Calu3 (cell line): ENCODE measurements at regions not wholly inside any gene's neighbourhood (a gene's known extent, or its start where the extent isn't known, plus 50 kb on each side); places are given as distances from the start of the nearest gene placed in this dataset.
"Not testable (repeated sequence)": the region's sequence is repeated elsewhere in the genome, so short reads cannot be mapped to it uniquely, and the experiment has no call there.

ENCODE experiments used
- BruUV-seq: library from RNA; stranded (reverse); fragments of 400-500 nt; replicated peaks from 2 replicates; lab custom pipeline; 2021; lab: Mats Ljungman, UMichigan
- CTCF ChIA-PET: fragments of 300-600 bp; sonication (Branson Sonifier 250); formaldehyde crosslinking; loops from one replicate; lab custom pipeline; 2022; ENCODE audit warnings: antibody characterized with exemption; lab: Charles Lee
- DNase-seq: peaks from one replicate; pipeline ENCODE4 v3.0.0; 2022
- H3K27ac Mint-ChIP-seq: one replicate; pipeline ENCODE4 v1.8.0; 2022; ENCODE audit warnings: mixed read lengths; ENCODE audit not compliant: unreplicated experiment
- H3K27me3 Mint-ChIP-seq: one replicate; pipeline ENCODE4 v1.8.0; 2022; ENCODE audit warnings: mixed read lengths; ENCODE audit not compliant: unreplicated experiment
- H3K36me3 Mint-ChIP-seq: one replicate; pipeline ENCODE4 v1.8.0; 2022; ENCODE audit warnings: mild to moderate bottlenecking, moderate library complexity, mixed read lengths; ENCODE audit not compliant: insufficient read depth, unreplicated experiment
- H3K4me1 Mint-ChIP-seq: one replicate; pipeline ENCODE4 v1.8.0; 2022; ENCODE audit warnings: mild to moderate bottlenecking, low read depth, mixed read lengths; ENCODE audit not compliant: unreplicated experiment
- H3K4me3 Mint-ChIP-seq: one replicate; pipeline ENCODE4 v1.8.0; 2022; ENCODE audit warnings: mild to moderate bottlenecking, low read depth, moderate library complexity, mixed read lengths; ENCODE audit not compliant: unreplicated experiment
- H3K9me3 Mint-ChIP-seq: one replicate; pipeline ENCODE4 v1.8.0; 2022; ENCODE audit warnings: low read depth, mixed read lengths; ENCODE audit not compliant: unreplicated experiment
- CTCF ChIP-seq: fragments of 200-600 bp; IDR thresholded peaks from one replicate; pipeline ENCODE4 v1.8.0; 2022; ENCODE audit warnings: antibody characterized with exemption; ENCODE audit not compliant: unreplicated experiment
- intact Hi-C: fragments of 100-400 bp; cut with micrococcal nuclease; formaldehyde crosslinking; loops from one replicate; pipeline ENCODE4 v1.10.0; 2022; ENCODE audit not compliant: unreplicated experiment

GRCh38 chrX:45479196-45479834 is 278.6 kb upstream of the DIPK2B start:
- Mint-ChIP-seq H3K27me3 (no peaks in the 10 kb centered on the region), H3K4me1 (peaks cover 11% of the 10 kb centered on the region), H3K4me3 (peak overlapping the region; percentile 29), H3K36me3 (peaks cover 8% of the 10 kb centered on the region), H3K9me3 (no peaks in the 10 kb centered on the region), H3K27ac (peak overlapping the region; percentile 99)
- no peak for TF ChIP-seq CTCF
- no peak for DNase-seq
- CTCF ChIA-PET: interaction anchor here (0.9 to 1.6 kb wide), 3 partner anchors 36 to 929 kb away, joined by 3 to 4 read pairs (median 3); no protein-coding TSS in a partner anchor
- BruUV-seq: TSS peak; percentile 86
- intact Hi-C loops: loop anchor here (2.0 kb wide), 1 partner anchor 27 kb away; no protein-coding TSS in a partner anchor

- no peak for TF ChIP-seq CTCF
- no peaks in the 10 kb centered on the region for H3K27me3 Mint-ChIP-seq
- H3K4me3 Mint-ChIP-seq: no peak overlapping the region
- CTCF ChIA-PET: no interaction called here
- peaks cover 13% of the 10 kb centered on the region for H3K4me1 Mint-ChIP-seq
- no peak overlapping the region for H3K27ac Mint-ChIP-seq
- DNase-seq: no peak
- H3K36me3 Mint-ChIP-seq: no peaks in the 10 kb centered on the region
- peaks cover 15% of the 10 kb centered on the region for H3K9me3 Mint-ChIP-seq
- intact Hi-C loops: no loop called here
- no TSS peak for BruUV-seq
Measured at GRCh38 chrX:45472968-45473367, 272.3 kb upstream of the DIPK2B start.

GRCh38 chrX:45467537-45467936 is 266.9 kb upstream of the DIPK2B start:
- not testable (repeated sequence) for H3K36me3 Mint-ChIP-seq

GRCh38 chrX:45455732-45456131 is 255.1 kb upstream of the DIPK2B start:
- DNase-seq, CTCF ChIA-PET, BruUV-seq, H3K4me1 Mint-ChIP-seq, intact Hi-C loops, H3K4me3 Mint-ChIP-seq, H3K9me3 Mint-ChIP-seq, H3K27ac Mint-ChIP-seq, H3K36me3 Mint-ChIP-seq, H3K27me3 Mint-ChIP-seq: not testable (repeated sequence)

More at GRCh38 chrX:45467537-45467936, 266.9 kb upstream of the DIPK2B start:
- H3K4me3 Mint-ChIP-seq, H3K27ac Mint-ChIP-seq, BruUV-seq, H3K4me1 Mint-ChIP-seq, intact Hi-C loops, H3K27me3 Mint-ChIP-seq, CTCF ChIA-PET, DNase-seq: not testable (repeated sequence)
- H3K9me3 Mint-ChIP-seq: peaks cover 11% of the 10 kb centered on the region

GRCh38 chrX:45454290-45454689 is 253.6 kb upstream of the DIPK2B start:
- intact Hi-C loops: no loop called here
- Mint-ChIP-seq H3K36me3 (no peaks in the 10 kb centered on the region), H3K9me3 (peaks cover 2% of the 10 kb centered on the region), H3K4me1 (peaks cover 13% of the 10 kb centered on the region), H3K4me3 (no peak overlapping the region), H3K27me3 (no peaks in the 10 kb centered on the region), H3K27ac (no peak overlapping the region)
- DNase-seq: no peak
- TF ChIP-seq CTCF: no peak
- BruUV-seq: no TSS peak
- CTCF ChIA-PET: no interaction called here
